GM18861 (cell line): ENCODE measurements at regions not wholly inside any gene's neighbourhood (a gene's known extent, or its start where the extent isn't known, plus 50 kb on each side); places are given as distances from the start of the nearest gene placed in this dataset.

Source experiments
- ATAC-seq: cut with Tn5 transposase; IDR thresholded peaks from one replicate; pipeline ENCODE4 v1.9.1; 2021; ENCODE audit not compliant: unreplicated experiment

GRCh38 chr6:23199541-23199940 lies 630.2 kb downstream of the HDGFL1 start:
- ATAC-seq: no peak

GRCh38 chr6:23200946-23201345 lies 631.6 kb downstream of the HDGFL1 start:
- ATAC-seq: no peak

GRCh38 chr6:23202207-23202606 lies 632.8 kb downstream of the HDGFL1 start:
- no peak for ATAC-seq

- no peak for ATAC-seq
Measured at GRCh38 chr6:23212398-23212797, 643.0 kb downstream of the HDGFL1 start.

GRCh38 chr6:23213193-23213592 lies 643.8 kb downstream of the HDGFL1 start:
- ATAC-seq: no peak

- no peak for ATAC-seq
Measured at GRCh38 chr6:23213651-23214050, 644.3 kb downstream of the HDGFL1 start.

- ATAC-seq: no peak
Measured at GRCh38 chr6:23218751-23219150, 649.4 kb downstream of the HDGFL1 start.

GRCh38 chr6:23222724-23223123 lies 653.4 kb downstream of the HDGFL1 start:
- no peak for ATAC-seq

GRCh38 chr6:23224540-23224939 lies 655.2 kb downstream of the HDGFL1 start:
- no peak for ATAC-seq

GRCh38 chr6:23228439-23229024 lies 659.2 kb downstream of the HDGFL1 start:
- ATAC-seq: no peak

- ATAC-seq: no peak
Measured at GRCh38 chr6:23243854-23244253, 674.5 kb downstream of the HDGFL1 start.

- no peak for ATAC-seq
Measured at GRCh38 chr6:23244300-23244699, 674.9 kb downstream of the HDGFL1 start.

- no peak for ATAC-seq
Measured at GRCh38 chr6:23245572-23245971, 676.2 kb downstream of the HDGFL1 start.

GRCh38 chr6:23246896-23247295 lies 677.5 kb downstream of the HDGFL1 start:
- ATAC-seq: no peak

GRCh38 chr6:23250556-23250955 lies 681.2 kb downstream of the HDGFL1 start:
- ATAC-seq: no peak

- no peak for ATAC-seq
Measured at GRCh38 chr6:23262864-23263263, 693.5 kb downstream of the HDGFL1 start.

GRCh38 chr6:23265270-23265669 lies 695.9 kb downstream of the HDGFL1 start:
- no peak for ATAC-seq

- no peak for ATAC-seq
Measured at GRCh38 chr6:23266536-23266935, 697.2 kb downstream of the HDGFL1 start.

GRCh38 chr6:23267651-23268050 lies 698.3 kb downstream of the HDGFL1 start:
- no peak for ATAC-seq

- ATAC-seq: no peak
Measured at GRCh38 chr6:23268348-23268747, 699.0 kb downstream of the HDGFL1 start.

GRCh38 chr6:23269436-23269835 lies 700.1 kb downstream of the HDGFL1 start:
- ATAC-seq: no peak

- ATAC-seq: no peak
Measured at GRCh38 chr6:23272536-23272935, 703.2 kb downstream of the HDGFL1 start.

GRCh38 chr6:23277521-23278179 lies 708.3 kb downstream of the HDGFL1 start:
- ATAC-seq: no peak
